H9 (cell line): ENCODE measurements at regions not wholly inside any gene's neighbourhood (a gene's known extent, or its start where the extent isn't known, plus 50 kb on each side); places are given as distances from the start of the nearest gene placed in this dataset.

ENCODE experiments used
- DNase-seq: peaks from one replicate; pipeline ENCODE4 v3.0.0-alpha.2; 2017
- H2AFZ ChIP-seq: one replicate; pipeline ENCODE4 v1.6.1; 2013; ENCODE audit warnings: mild to moderate bottlenecking, low read length, control low read depth, moderate library complexity
- H2AK5ac ChIP-seq: 2 replicates; pipeline ENCODE4 v1.6.1; 2013; ENCODE audit warnings: low read length, control low read depth, mixed read lengths; ENCODE audit not compliant: insufficient read length
- H2BK120ac ChIP-seq: one replicate; pipeline ENCODE4 v1.6.1; 2013; ENCODE audit warnings: low read depth, mild to moderate bottlenecking, low read length, control low read depth, inconsistent platforms; ENCODE audit not compliant: poor library complexity, severe bottlenecking
- H2BK12ac ChIP-seq: 2 replicates; pipeline ENCODE4 v1.6.1; 2013; ENCODE audit warnings: low read length, control low read depth, mixed read lengths, low read depth; ENCODE audit not compliant: insufficient read length
- H2BK15ac ChIP-seq: 2 replicates; pipeline ENCODE4 v1.6.1; 2013; ENCODE audit warnings: low read depth, low read length, control low read depth
- H2BK20ac ChIP-seq: one replicate; pipeline ENCODE4 v1.6.1; 2013; ENCODE audit warnings: low read depth, mild to moderate bottlenecking, low read length, control low read depth, inconsistent platforms; ENCODE audit not compliant: poor library complexity, severe bottlenecking
- H2BK5ac ChIP-seq: 2 replicates; pipeline ENCODE4 v1.6.1; 2013; ENCODE audit warnings: low read length, control low read depth, mixed read lengths; ENCODE audit not compliant: insufficient read length
- H3K14ac ChIP-seq: 2 replicates; pipeline ENCODE4 v1.6.1; 2013; ENCODE audit warnings: low read length, control low read depth; ENCODE audit not compliant: insufficient read depth
- H3K18ac ChIP-seq: 2 replicates; pipeline ENCODE4 v1.6.1; 2013; ENCODE audit warnings: low read depth, mild to moderate bottlenecking, mixed read lengths, low read length, control low read depth; ENCODE audit not compliant: insufficient read length
- H3K23ac ChIP-seq: 2 replicates; pipeline ENCODE4 v1.6.1; 2013; ENCODE audit warnings: low read length, control low read depth, mixed read lengths, low read depth; ENCODE audit not compliant: insufficient read length
- H3K23me2 ChIP-seq: 2 replicates; pipeline ENCODE4 v1.6.1; 2013; ENCODE audit warnings: low read depth, mild to moderate bottlenecking, mixed read lengths, low read length, control low read depth; ENCODE audit not compliant: insufficient read length, poor library complexity, severe bottlenecking
- H3K27ac ChIP-seq: 2 replicates; pipeline ENCODE4 v1.5.1; 2013; ENCODE audit warnings: low read length, control low read depth, mixed read lengths, low read depth; ENCODE audit not compliant: insufficient read length
- H3K27me3 ChIP-seq: 2 replicates; pipeline ENCODE4 v1.6.1; 2013; ENCODE audit warnings: low read length, control low read depth, inconsistent platforms; ENCODE audit not compliant: insufficient read depth
- H3K4ac ChIP-seq: 2 replicates; pipeline ENCODE4 v1.6.1; 2013; ENCODE audit warnings: low read depth, mild to moderate bottlenecking, control low read depth, inconsistent platforms, low read length, moderate library complexity
- H3K4me1 ChIP-seq: 2 replicates; pipeline ENCODE4 v1.6.1; 2013; ENCODE audit warnings: low read length, control low read depth, inconsistent platforms; ENCODE audit not compliant: insufficient read depth
- H3K4me2 ChIP-seq: 2 replicates; pipeline ENCODE4 v1.6.1; 2013; ENCODE audit warnings: low read length, control low read depth, mixed read lengths; ENCODE audit not compliant: insufficient read length, insufficient read depth
- H3K56ac ChIP-seq: 2 replicates; pipeline ENCODE4 v1.6.1; 2013; ENCODE audit warnings: low read depth, mild to moderate bottlenecking, mixed read lengths, low read length, control low read depth; ENCODE audit not compliant: insufficient read length
- H3K79me1 ChIP-seq: 2 replicates; pipeline ENCODE4 v1.6.1; 2013; ENCODE audit warnings: low read depth, mild to moderate bottlenecking, moderate library complexity, low read length, control low read depth, inconsistent platforms; ENCODE audit not compliant: insufficient read depth, poor library complexity, severe bottlenecking
- H3K79me2 ChIP-seq: 2 replicates; pipeline ENCODE4 v1.6.1; 2013; ENCODE audit warnings: low read length, control low read depth, inconsistent platforms; ENCODE audit not compliant: insufficient read depth
- H3K9ac ChIP-seq: 2 replicates; pipeline ENCODE4 v1.6.1; 2013; ENCODE audit warnings: low read length, control low read depth, mixed read lengths; ENCODE audit not compliant: insufficient read length; ENCODE audit errors: extremely low read depth
- H3K9me3 ChIP-seq: one replicate; pipeline ENCODE4 v1.6.1; 2013; ENCODE audit warnings: low read depth, low read length, inconsistent platforms; ENCODE audit not compliant: control insufficient read depth
- H3T11ph ChIP-seq: one replicate; pipeline ENCODE4 v1.6.1; 2013; ENCODE audit warnings: mild to moderate bottlenecking, low read length, control low read depth, inconsistent platforms
- H4K20me1 ChIP-seq: one replicate; pipeline ENCODE4 v1.6.1; 2013; ENCODE audit not compliant: control insufficient read depth, insufficient read length, insufficient read depth
- H4K5ac ChIP-seq: 2 replicates; pipeline ENCODE4 v1.6.1; 2013; ENCODE audit warnings: low read depth, mild to moderate bottlenecking, mixed read lengths, low read length, control low read depth; ENCODE audit not compliant: insufficient read length
- H4K8ac ChIP-seq: replicated peaks from 2 replicates; pipeline ENCODE4 v1.6.1; 2013; ENCODE audit warnings: low read length, control low read depth, mixed read lengths, low read depth; ENCODE audit not compliant: insufficient read length
- H4K91ac ChIP-seq: 2 replicates; pipeline ENCODE4 v1.6.1; 2013; ENCODE audit warnings: low read depth, mild to moderate bottlenecking, moderate library complexity, mixed read lengths, low read length, control low read depth; ENCODE audit not compliant: insufficient read length
- H3K27ac Mint-ChIP-seq, 3 experiments: 2 replicates in 2 of 3; 3 replicates in 1 of 3; pipeline ENCODE4 v1.8.0; 2020 to 2021; ENCODE audit warnings: mixed read lengths in 3 of 3, mild to moderate bottlenecking in 1 of 3, moderate library complexity in 1 of 3
- H3K27me3 Mint-ChIP-seq: 2 replicates; pipeline ENCODE4 v1.8.0; 2021; ENCODE audit warnings: low read depth, mild to moderate bottlenecking, moderate library complexity, mixed read lengths
- H3K36me3 Mint-ChIP-seq, 3 experiments: 2 replicates in 2 of 3; 3 replicates in 1 of 3; pipeline ENCODE4 v1.8.0; 2020 to 2021; ENCODE audit warnings: low read depth in 3 of 3, mixed read lengths in 3 of 3; ENCODE audit not compliant: insufficient read depth in 1 of 3
- H3K4me1 Mint-ChIP-seq, 2 experiments: 2 replicates each; pipeline ENCODE4 v1.8.0; 2020; ENCODE audit warnings: mixed read lengths in 2 of 2
- H3K4me3 Mint-ChIP-seq, 2 experiments: 2 replicates in 1 of 2; 3 replicates in 1 of 2; pipeline ENCODE4 v1.8.0; 2020 to 2021; ENCODE audit warnings: mild to moderate bottlenecking in 2 of 2, mixed read lengths in 2 of 2, moderate library complexity in 1 of 2
- H3K9me3 Mint-ChIP-seq, 2 experiments: 2 replicates in 1 of 2; 3 replicates in 1 of 2; pipeline ENCODE4 v1.8.0; 2020; ENCODE audit warnings: mild to moderate bottlenecking in 2 of 2, mixed read lengths in 2 of 2, moderate library complexity in 1 of 2
- WGBS: extraction: QIAGEN DNeasy Blood & Tissue Kit; methylation state at CpG from one replicate; pipeline ENCODE4 v1.1.7; 2013; ENCODE audit warnings: missing lambda C conversion rate, low lambda C conversion rate, mixed read lengths; ENCODE audit not compliant: insufficient read length; ENCODE audit errors: extremely low coverage; 5-methylcytosine and 5-hydroxymethylcytosine counted together
- TF ChIP-seq, protein P1 (sequence below): fragments of 200-600 bp; sonication (generic); conservative IDR thresholded peaks from 3 replicates; pipeline ENCODE4 v1.8.0; 2021; ENCODE audit warnings: antibody characterized with exemption, mild to moderate bottlenecking

GRCh38 chr1:58395355-58395754 is 151.2 kb downstream of the OMA1 start:
- Histone ChIP-seq H3K27ac (no peak overlapping the region), H2AFZ (no peak overlapping the region), H3K79me1 (no peaks in the 10 kb centered on the region), H3K4ac (no peak overlapping the region), H2BK12ac (no peak overlapping the region), H3K18ac (no peak overlapping the region), H3K27me3 (no peaks in the 10 kb centered on the region), H3K9ac (no peak overlapping the region), H2BK20ac (no peak overlapping the region), H3K14ac (no peak overlapping the region), H3K56ac (no peak overlapping the region), H2BK5ac (no peak overlapping the region), H4K91ac (no peak overlapping the region), H2AK5ac (no peak overlapping the region), H2BK120ac (no peak overlapping the region), H3K4me1 (peaks cover 24% of the 10 kb centered on the region), H4K5ac (no peak overlapping the region), H3T11ph (no peak overlapping the region), H3K4me2 (no peak overlapping the region), H3K23ac (no peak overlapping the region), H4K8ac (no peak overlapping the region), H3K9me3 (no peaks in the 10 kb centered on the region), H3K79me2 (no peaks in the 10 kb centered on the region), H2BK15ac (no peak overlapping the region), H3K23me2 (no peaks in the 10 kb centered on the region), H4K20me1 (no peaks in the 10 kb centered on the region)
- H3K27ac Mint-ChIP-seq = peak overlapping the region in 1 of 3 experiments; percentile 32; a peak in 1 of 7 replicates
- H3K4me3 Mint-ChIP-seq = no peak overlapping the region
- no peaks in the 10 kb centered on the region for H3K9me3 Mint-ChIP-seq
- no peaks in the 10 kb centered on the region for H3K36me3 Mint-ChIP-seq
- H3K4me1 Mint-ChIP-seq = peaks cover 37 to 46% of the 10 kb centered on the region in 2 experiments
- no peaks in the 10 kb centered on the region; the same call in none of the 2 replicates for H3K27me3 Mint-ChIP-seq
- TF ChIP-seq, protein P1, sequence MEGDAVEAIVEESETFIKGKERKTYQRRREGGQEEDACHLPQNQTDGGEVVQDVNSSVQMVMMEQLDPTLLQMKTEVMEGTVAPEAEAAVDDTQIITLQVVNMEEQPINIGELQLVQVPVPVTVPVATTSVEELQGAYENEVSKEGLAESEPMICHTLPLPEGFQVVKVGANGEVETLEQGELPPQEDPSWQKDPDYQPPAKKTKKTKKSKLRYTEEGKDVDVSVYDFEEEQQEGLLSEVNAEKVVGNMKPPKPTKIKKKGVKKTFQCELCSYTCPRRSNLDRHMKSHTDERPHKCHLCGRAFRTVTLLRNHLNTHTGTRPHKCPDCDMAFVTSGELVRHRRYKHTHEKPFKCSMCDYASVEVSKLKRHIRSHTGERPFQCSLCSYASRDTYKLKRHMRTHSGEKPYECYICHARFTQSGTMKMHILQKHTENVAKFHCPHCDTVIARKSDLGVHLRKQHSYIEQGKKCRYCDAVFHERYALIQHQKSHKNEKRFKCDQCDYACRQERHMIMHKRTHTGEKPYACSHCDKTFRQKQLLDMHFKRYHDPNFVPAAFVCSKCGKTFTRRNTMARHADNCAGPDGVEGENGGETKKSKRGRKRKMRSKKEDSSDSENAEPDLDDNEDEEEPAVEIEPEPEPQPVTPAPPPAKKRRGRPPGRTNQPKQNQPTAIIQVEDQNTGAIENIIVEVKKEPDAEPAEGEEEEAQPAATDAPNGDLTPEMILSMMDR = no peak
- DNase-seq = peak; percentile 36
- WGBS = no CpG with 5 or more reads among the region's 2 CpGs
